Dedifferentiated amniotic fluid mesenchymal stem cell (primary cell): ENCODE measurements at regions not wholly inside any gene's neighbourhood (a gene's known extent, or its start where the extent isn't known, plus 50 kb on each side); places are given as distances from the start of the nearest gene placed in this dataset.

ENCODE experiments used
- DNase-seq: peaks from one replicate; pipeline ENCODE4 v3.0.0-alpha.2; 2016; ENCODE audit errors: extremely low spot score

DNA sequence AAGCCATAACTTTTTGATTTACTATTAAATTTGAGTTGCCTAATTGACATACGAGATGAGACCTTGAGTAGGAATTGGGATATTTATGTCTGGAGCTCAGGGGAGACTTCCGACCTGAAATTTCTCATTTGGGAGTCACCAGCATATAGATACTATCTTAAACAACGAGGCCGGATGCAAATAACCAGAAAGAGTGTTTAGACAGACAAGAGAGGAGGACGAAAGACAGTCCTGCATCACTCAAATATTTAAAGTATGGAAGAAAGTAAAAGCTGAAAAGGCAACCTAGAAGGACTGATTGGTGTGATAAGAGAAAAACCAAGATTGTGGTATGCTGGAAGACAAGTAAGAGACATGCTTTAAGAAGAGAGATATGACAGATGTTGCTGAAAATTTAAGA lies 675.0 kb upstream of the NUDT12 start:
- DNase-seq = no peak

DNA sequence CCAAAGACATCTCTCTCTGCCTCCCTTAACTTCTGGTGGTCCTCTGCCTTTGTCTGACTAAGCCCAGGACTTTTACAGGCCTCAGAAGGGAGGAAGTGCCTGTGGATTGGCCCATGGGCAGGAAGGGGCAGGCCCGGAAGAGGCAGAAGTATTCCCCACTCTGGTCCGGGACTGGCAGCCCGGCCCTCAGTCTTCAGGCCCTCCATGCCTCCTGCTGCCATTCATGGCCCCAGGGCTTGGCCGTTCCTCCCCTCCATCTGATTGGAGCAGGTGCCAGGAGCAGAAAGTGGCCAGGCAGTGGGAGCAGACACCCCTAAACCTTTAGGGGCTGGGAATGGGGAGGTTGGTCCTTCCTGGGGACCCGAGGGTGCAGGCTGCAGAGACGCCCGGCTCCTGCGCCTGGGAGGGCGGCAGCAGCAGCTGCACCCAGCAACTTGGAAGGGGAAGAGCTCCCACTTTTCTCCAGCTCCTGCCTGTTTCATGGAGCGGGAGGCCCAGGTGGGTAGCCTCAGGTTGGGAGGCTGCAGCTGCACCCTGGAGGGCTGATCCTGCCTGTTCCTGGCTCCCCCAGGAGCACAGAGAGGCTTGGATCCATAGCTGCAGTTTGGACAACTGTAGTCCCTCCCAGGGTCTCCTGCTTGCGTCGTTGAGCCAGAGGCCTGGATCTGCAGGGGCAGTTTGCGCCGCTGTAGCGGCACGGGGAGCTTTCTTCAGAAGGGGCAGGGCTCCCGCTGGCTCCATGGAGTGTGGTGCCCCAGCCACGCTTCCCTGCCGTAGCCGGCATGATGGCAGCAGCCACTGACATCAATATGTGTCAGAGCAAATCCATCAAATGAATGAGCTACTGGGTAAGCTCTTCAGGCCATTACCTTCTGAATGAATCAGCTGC lies 661.5 kb upstream of the NUDT12 start:
- no peak for DNase-seq

GRCh38 chr5:104218200-104218599 lies 655.6 kb upstream of the NUDT12 start:
- DNase-seq = no peak

DNA sequence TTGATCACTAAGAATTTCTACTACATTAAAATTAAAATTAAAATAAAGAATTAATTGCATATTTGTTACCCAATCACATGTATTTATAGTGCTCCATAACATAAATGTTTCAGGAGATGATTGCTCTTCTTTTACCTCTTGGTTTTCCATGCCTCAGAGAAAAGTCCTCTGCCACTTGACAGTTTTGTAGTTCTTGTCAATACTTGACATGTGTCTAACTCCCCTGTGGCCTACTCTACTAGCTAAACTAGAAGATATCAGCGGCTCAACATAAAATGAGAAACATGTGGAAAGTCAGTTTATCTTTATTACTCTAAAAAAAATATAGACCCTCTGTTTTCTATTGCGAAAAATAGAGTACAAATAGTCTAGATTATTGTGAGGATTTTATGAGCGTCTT lies 650.6 kb upstream of the NUDT12 start:
- DNase-seq = no peak

- DNase-seq = no peak
Measured at GRCh38 chr5:104199771-104200170, 637.2 kb upstream of the NUDT12 start.

DNA sequence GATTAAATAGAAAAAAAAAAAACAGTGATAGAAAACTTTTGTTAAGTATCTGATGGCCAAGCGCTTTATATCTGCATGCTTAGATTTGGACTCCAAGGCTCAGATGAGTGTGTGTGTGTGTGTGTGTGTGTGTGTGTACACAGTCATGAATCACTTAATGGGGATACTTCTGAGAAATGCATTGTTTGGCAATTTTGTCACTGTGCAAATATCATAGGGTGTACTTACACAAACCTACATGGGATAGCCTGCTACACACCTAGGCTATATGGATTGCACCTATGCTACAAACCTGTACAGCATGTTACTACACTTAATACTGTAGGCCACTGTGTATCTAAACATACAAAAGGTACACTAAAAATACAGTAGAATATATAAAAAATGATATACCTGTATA lies 635.6 kb upstream of the NUDT12 start:
- DNase-seq = no peak

DNA sequence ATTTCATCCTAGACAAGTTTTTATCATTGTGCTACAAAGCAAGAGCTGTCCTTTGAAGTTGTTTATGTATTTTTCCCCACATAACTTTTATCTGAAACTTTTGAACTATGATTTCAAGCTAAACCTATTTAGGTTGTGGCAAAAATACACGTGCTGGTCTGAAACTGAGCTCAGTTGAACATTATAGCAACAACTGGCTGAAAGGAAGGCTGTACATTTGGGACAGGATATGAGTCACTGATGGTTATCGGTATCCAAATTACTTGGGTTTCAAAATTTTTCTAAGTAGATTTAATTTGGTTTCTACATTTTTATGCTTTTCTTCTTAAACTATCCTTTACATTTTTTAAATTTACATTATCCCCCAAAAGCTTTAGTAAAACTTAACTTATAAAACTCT lies 627.3 kb upstream of the NUDT12 start:
- DNase-seq = peak; percentile 64

GRCh38 chr5:104189031-104189430 lies 626.4 kb upstream of the NUDT12 start:
- no peak for DNase-seq

GRCh38 chr5:104187656-104188055 lies 625.1 kb upstream of the NUDT12 start:
- DNase-seq = no peak

GRCh38 chr5:104186510-104186909 lies 623.9 kb upstream of the NUDT12 start:
- no peak for DNase-seq

DNA sequence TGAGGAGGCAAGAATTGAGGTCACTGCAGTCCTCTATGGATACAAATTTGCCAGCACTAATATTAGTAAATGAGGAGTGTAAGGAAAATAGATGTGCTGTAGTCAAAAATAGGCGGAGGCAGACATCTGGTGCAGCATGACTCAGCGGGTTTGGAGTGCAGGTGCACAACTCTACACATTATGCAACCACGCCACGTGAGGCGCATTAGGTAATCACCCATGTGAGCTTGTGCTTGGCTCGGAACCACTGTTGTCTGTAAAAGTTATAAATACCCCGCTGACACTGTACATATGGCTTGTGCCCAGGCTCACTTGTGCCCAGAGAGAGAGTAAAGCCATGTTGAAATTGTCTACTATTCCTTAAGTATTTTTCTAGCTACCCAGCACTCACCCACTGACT lies 623.5 kb upstream of the NUDT12 start:
- no peak for DNase-seq

DNA sequence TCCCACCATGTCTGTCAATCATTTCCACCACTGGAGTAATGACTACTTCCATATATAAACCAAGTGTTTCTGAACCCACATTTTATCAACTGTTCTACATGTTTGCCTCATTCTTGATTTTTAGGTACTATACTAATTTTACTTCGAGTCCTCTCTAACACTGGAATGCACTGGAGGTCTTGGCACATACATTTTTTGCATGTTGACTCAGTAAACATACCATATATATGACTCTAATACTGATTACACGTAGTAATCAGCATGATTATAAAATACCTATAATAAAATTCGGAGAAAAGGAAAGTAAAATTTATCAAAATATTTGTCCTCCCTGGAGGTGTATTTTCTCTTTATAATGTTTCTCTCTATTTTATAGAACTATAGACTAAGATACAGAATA lies 621.7 kb upstream of the NUDT12 start:
- no peak for DNase-seq

- peak; percentile 78 for DNase-seq
Measured at GRCh38 chr5:104178829-104179456, 616.4 kb upstream of the NUDT12 start.

DNA sequence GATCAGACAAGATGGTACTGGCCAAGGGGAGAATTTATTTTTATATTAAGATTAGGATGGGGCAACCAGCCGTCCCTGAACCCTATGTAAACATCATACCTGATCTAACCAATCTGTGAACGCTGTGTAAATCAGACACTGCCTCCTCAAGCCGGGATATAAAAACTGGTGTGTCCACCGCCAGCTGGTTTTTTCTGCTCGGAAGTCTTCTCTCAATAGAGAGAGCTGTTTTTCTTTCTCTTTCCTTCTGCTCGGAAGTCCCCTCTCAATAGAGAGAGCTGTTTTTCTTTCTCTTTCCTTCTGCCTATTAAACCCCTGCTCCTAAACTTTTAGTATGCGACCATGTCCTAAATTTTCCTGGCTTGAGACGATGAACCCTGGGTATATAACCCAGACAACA lies 615.5 kb upstream of the NUDT12 start:
- no peak for DNase-seq

- no peak for DNase-seq
Measured at GRCh38 chr5:104177651-104178050, 615.1 kb upstream of the NUDT12 start.

- DNase-seq = no peak
Measured at GRCh38 chr5:104172976-104173375, 610.4 kb upstream of the NUDT12 start.

GRCh38 chr5:104171958-104172690 lies 609.5 kb upstream of the NUDT12 start:
- DNase-seq = no peak

GRCh38 chr5:104170926-104171325 lies 608.3 kb upstream of the NUDT12 start:
- DNase-seq = peak; percentile 52

- DNase-seq = no peak
Measured at GRCh38 chr5:104146652-104147051, 584.1 kb upstream of the NUDT12 start.

DNA sequence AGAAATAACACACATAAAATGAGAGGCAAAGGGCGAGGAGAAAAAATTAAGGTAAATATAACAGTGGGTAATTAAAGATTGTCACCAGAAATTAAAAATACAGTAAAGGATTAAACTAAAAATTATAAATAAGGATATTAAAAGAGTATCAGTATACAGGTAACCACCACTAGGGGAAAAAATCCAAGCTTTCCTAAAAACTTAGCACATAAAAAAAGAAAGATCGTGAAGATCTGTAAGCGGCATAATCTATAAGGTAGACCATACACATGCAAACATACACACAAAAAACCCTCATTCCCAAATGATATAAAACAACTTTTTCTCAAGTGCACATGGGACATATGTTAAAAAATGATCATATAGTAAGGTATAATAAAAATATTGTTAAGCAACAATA lies 577.3 kb upstream of the NUDT12 start:
- no peak for DNase-seq

GRCh38 chr5:104130320-104130719 lies 567.7 kb upstream of the NUDT12 start:
- no peak for DNase-seq

DNA sequence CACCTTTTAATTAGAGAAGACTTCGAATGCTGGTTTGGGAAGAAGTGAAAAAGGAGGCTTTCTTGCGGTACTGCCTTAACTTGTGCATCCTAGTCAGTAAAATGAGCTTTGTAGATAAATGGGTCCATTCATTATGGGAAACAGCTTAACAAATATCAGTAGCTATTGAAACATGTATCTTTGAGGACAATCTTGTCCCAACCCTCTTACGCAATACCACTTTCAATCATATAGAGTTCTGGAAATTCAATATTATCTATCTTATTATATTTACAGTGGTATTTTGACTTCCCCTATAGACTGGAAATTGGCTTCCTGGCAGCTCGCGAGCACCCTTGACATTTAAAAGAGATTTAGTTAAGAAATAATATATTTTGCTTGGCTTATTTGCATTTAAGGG lies 565.8 kb upstream of the NUDT12 start:
- no peak for DNase-seq

DNA sequence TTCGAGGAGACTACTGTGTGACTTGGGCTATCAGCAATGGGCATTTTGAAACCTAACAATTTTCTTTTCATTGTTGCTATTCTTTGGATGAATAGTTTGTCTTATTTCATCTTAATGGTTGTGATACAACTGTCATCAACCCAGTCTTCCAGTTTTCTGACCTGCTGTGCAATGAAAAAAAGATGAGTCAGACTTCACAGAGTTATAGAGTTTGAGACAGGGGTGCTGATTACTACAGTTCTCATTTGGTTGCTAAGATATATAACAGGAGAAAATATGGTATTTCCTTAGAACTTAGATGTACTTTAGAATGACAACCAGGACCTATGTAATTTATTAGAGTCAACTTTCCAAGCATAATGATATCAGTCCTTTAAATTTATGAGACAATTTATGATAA lies 564.4 kb upstream of the NUDT12 start:
- DNase-seq = no peak
